Stimulated activated effector memory CD8-positive, alpha-beta T cell treated with anti-CD3 and anti-CD28 coated beads, Interleukin-12 subunit alpha, Interleukin-12 subunit beta, amount 100 ng/mL, for 72 hours (primary cell): ENCODE measurements at regions not wholly inside any gene's neighbourhood (a gene's known extent, or its start where the extent isn't known, plus 50 kb on each side); places are given as distances from the start of the nearest gene placed in this dataset.
A peak's percentile ranks its signal among the peaks of the same experiment; 100 is the strongest.
"Not testable (repeated sequence)": the region's sequence is repeated elsewhere in the genome, so short reads cannot be mapped to it uniquely, and the experiment has no call there.

ENCODE experiments used
- ATAC-seq: fragments of 150-1000 bp; cut with Tn5 transposase; 2 replicates; pipeline ENCODE4 v1.10.0; 2021
- DNase-seq, 2 donors: peaks; one replicate each; pipeline ENCODE4 v3.0.0; 2021 to 2022; ENCODE audit warnings: low spot score in 2 of 2
- H3K27ac Mint-ChIP-seq: one replicate; pipeline ENCODE4 v1.8.0; 2022; ENCODE audit warnings: mild to moderate bottlenecking, mixed read lengths
- H3K36me3 Mint-ChIP-seq: one replicate; pipeline ENCODE4 v1.8.0; 2022; ENCODE audit warnings: mild to moderate bottlenecking, mixed read lengths
- H3K4me1 Mint-ChIP-seq: one replicate; pipeline ENCODE4 v1.8.0; 2022; ENCODE audit warnings: mixed read lengths
- H3K4me3 Mint-ChIP-seq: one replicate; pipeline ENCODE4 v1.8.0; 2022; ENCODE audit warnings: mild to moderate bottlenecking, mixed read lengths
- H3K9me3 Mint-ChIP-seq: one replicate; pipeline ENCODE4 v1.8.0; 2022; ENCODE audit warnings: mixed read lengths

GRCh38 chr7:1297017-1297960 is 64.6 kb downstream of the UNCX start:
- Mint-ChIP-seq H3K4me3 (no peak overlapping the region), H3K36me3 (no peaks in the 10 kb centered on the region), H3K27ac (no peak overlapping the region), H3K9me3 (no peaks in the 10 kb centered on the region), H3K4me1 (no peaks in the 10 kb centered on the region)
- DNase-seq (no peak), ATAC-seq (no peak)

- no peaks in the 10 kb centered on the region for H3K9me3 Mint-ChIP-seq
- DNase-seq (no peak), ATAC-seq (no peak)
- H3K4me3 Mint-ChIP-seq: no peak overlapping the region
- H3K36me3 Mint-ChIP-seq: no peaks in the 10 kb centered on the region
- H3K4me1 Mint-ChIP-seq: no peaks in the 10 kb centered on the region
- H3K27ac Mint-ChIP-seq: no peak overlapping the region
These were observed 65.6 kb downstream of the UNCX start for GRCh38 chr7:1298051-1298930.

GRCh38 chr7:1298931-1299885 is 66.5 kb downstream of the UNCX start:
- H3K27ac Mint-ChIP-seq: no peak overlapping the region
- no peaks in the 10 kb centered on the region for H3K36me3 Mint-ChIP-seq
- no peak for DNase-seq
- H3K4me3 Mint-ChIP-seq: no peak overlapping the region
- ATAC-seq: peak; percentile 9
- no peaks in the 10 kb centered on the region for H3K9me3 Mint-ChIP-seq
- H3K4me1 Mint-ChIP-seq: no peaks in the 10 kb centered on the region

- ATAC-seq (no peak), DNase-seq (no peak)
- Mint-ChIP-seq H3K27ac (no peak overlapping the region), H3K36me3 (no peaks in the 10 kb centered on the region), H3K9me3 (no peaks in the 10 kb centered on the region), H3K4me1 (no peaks in the 10 kb centered on the region), H3K4me3 (no peak overlapping the region)
These were observed 67.5 kb downstream of the UNCX start for GRCh38 chr7:1300206-1300605.

- Mint-ChIP-seq H3K4me1 (no peaks in the 10 kb centered on the region), H3K36me3 (no peaks in the 10 kb centered on the region), H3K27ac (no peak overlapping the region), H3K9me3 (no peaks in the 10 kb centered on the region), H3K4me3 (no peak overlapping the region)
- no peak for DNase-seq
- no peak for ATAC-seq
These were observed 68.0 kb downstream of the UNCX start for GRCh38 chr7:1300636-1301035.

- Mint-ChIP-seq H3K27ac (no peak overlapping the region), H3K9me3 (no peaks in the 10 kb centered on the region), H3K36me3 (no peaks in the 10 kb centered on the region), H3K4me3 (no peak overlapping the region), H3K4me1 (no peaks in the 10 kb centered on the region)
- ATAC-seq (no peak), DNase-seq (no peak)
These were observed 68.6 kb downstream of the UNCX start for GRCh38 chr7:1301054-1301881.

- Mint-ChIP-seq H3K9me3 (no peaks in the 10 kb centered on the region), H3K36me3 (no peaks in the 10 kb centered on the region), H3K4me1 (no peaks in the 10 kb centered on the region), H3K27ac (no peak overlapping the region), H3K4me3 (no peak overlapping the region)
- ATAC-seq (no peak), DNase-seq (no peak)
These were observed 69.2 kb downstream of the UNCX start for GRCh38 chr7:1301882-1302251.

GRCh38 chr7:1302936-1303335 is 70.3 kb downstream of the UNCX start:
- no peak for ATAC-seq
- no peak for DNase-seq
- Mint-ChIP-seq H3K9me3 (no peaks in the 10 kb centered on the region), H3K4me1 (no peaks in the 10 kb centered on the region), H3K4me3 (no peak overlapping the region), H3K27ac (no peak overlapping the region), H3K36me3 (no peaks in the 10 kb centered on the region)

GRCh38 chr7:1304011-1304410 is 71.3 kb downstream of the UNCX start:
- H3K36me3 Mint-ChIP-seq, ATAC-seq, H3K4me1 Mint-ChIP-seq, H3K4me3 Mint-ChIP-seq, DNase-seq, H3K9me3 Mint-ChIP-seq, H3K27ac Mint-ChIP-seq: not testable (repeated sequence)

GRCh38 chr7:1305873-1306272 is 73.2 kb downstream of the UNCX start:
- no peak overlapping the region for H3K4me3 Mint-ChIP-seq
- ATAC-seq: no peak
- no peak for DNase-seq
- H3K9me3 Mint-ChIP-seq: no peaks in the 10 kb centered on the region
- no peaks in the 10 kb centered on the region for H3K4me1 Mint-ChIP-seq
- no peak overlapping the region for H3K27ac Mint-ChIP-seq
- no peaks in the 10 kb centered on the region for H3K36me3 Mint-ChIP-seq

GRCh38 chr7:1307828-1308227 is 75.2 kb downstream of the UNCX start:
- ATAC-seq: no peak
- Mint-ChIP-seq H3K36me3 (no peaks in the 10 kb centered on the region), H3K4me1 (no peaks in the 10 kb centered on the region), H3K4me3 (no peak overlapping the region), H3K27ac (no peak overlapping the region), H3K9me3 (no peaks in the 10 kb centered on the region)
- no peak for DNase-seq

- ATAC-seq (no peak), DNase-seq (no peak)
- H3K9me3 Mint-ChIP-seq: no peaks in the 10 kb centered on the region
- H3K27ac Mint-ChIP-seq: no peak overlapping the region
- no peak overlapping the region for H3K4me3 Mint-ChIP-seq
- H3K4me1 Mint-ChIP-seq: no peaks in the 10 kb centered on the region
- no peaks in the 10 kb centered on the region for H3K36me3 Mint-ChIP-seq
These were observed 76.6 kb downstream of the UNCX start for GRCh38 chr7:1309290-1309689.

- ATAC-seq: no peak
- Mint-ChIP-seq H3K4me3 (no peak overlapping the region), H3K36me3 (no peaks in the 10 kb centered on the region), H3K9me3 (no peaks in the 10 kb centered on the region), H3K27ac (no peak overlapping the region), H3K4me1 (no peaks in the 10 kb centered on the region)
- no peak for DNase-seq
These were observed 77.3 kb downstream of the UNCX start for GRCh38 chr7:1309996-1310395.

- no peak overlapping the region for H3K27ac Mint-ChIP-seq
These were observed 78.3 kb downstream of the UNCX start for GRCh38 chr7:1310936-1311335.

More at GRCh38 chr7:1310936-1311335, 78.3 kb downstream of the UNCX start:
- H3K4me1 Mint-ChIP-seq: no peaks in the 10 kb centered on the region
- no peaks in the 10 kb centered on the region for H3K9me3 Mint-ChIP-seq
- ATAC-seq: no peak
- H3K36me3 Mint-ChIP-seq: no peaks in the 10 kb centered on the region
- DNase-seq: no peak
- H3K4me3 Mint-ChIP-seq: no peak overlapping the region
